Prostate gland (tissue), 2 donors: ENCODE measurements at regions not wholly inside any gene's neighbourhood (a gene's known extent, or its start where the extent isn't known, plus 50 kb on each side); places are given as distances from the start of the nearest gene placed in this dataset.

Experiments used
- DNase-seq: peaks from one replicate; pipeline ENCODE4 v3.0.0-alpha.2; 2019; ENCODE audit warnings: low spot score
- H3K27ac ChIP-seq, 2 donors: fragments of 200-600 bp; sonication (generic); 2 replicates each; pipeline ENCODE4 v1.5.1; 2017 to 2019
- H3K27me3 ChIP-seq: fragments of 200-600 bp; sonication (generic); replicated peaks from 2 replicates; pipeline ENCODE4 v1.5.1; 2019; ENCODE audit not compliant: insufficient read depth
- H3K36me3 ChIP-seq, 2 donors: fragments of 200-600 bp; sonication (generic); 1 replicate in 1 of 2; 2 replicates in 1 of 2; pipeline versions ENCODE4 v1.5.1 to v1.8.1; 2017 to 2019
- H3K4me1 ChIP-seq: fragments of 200-600 bp; sonication (generic); replicated peaks from 2 replicates; pipeline ENCODE4 v1.5.1; 2019
- H3K4me3 ChIP-seq, 2 donors: fragments of 200-600 bp; sonication (generic); 2 replicates each; pipeline ENCODE4 v1.5.1; 2017 to 2019
- H3K9me3 ChIP-seq: fragments of 200-600 bp; sonication (generic); 2 replicates; pipeline ENCODE4 v1.5.1; 2017
- CTCF ChIP-seq, 4 experiments: fragments of 200-600 bp in 2 of 4; fragments of 450-650 bp in 2 of 4; sonication (generic) in 2 of 4; IDR thresholded peaks; 1 replicate in 3 of 4; 2 replicates in 1 of 4; pipeline ENCODE4 v1.5.1; 2016 to 2019; ENCODE audit warnings: antibody characterized with exemption in 4 of 4, mild to moderate bottlenecking in 2 of 4, moderate library complexity in 2 of 4
- POLR2A ChIP-seq: fragments of 450-650 bp; IDR thresholded peaks from one replicate; pipeline ENCODE4 v1.6.1; 2016; ENCODE audit warnings: antibody characterized with exemption, mild to moderate bottlenecking
- POLR2AphosphoS5 ChIP-seq: sonication (generic); formaldehyde crosslinking; IDR thresholded peaks from one replicate; pipeline ENCODE4 v1.6.1; 2017; ENCODE audit warnings: antibody characterized with exemption
- WGBS: methylation state at CpG from one replicate; pipeline ENCODE4 v1.1.5; 2018; 5-methylcytosine and 5-hydroxymethylcytosine counted together
- intact Hi-C: fragments of 100-400 bp; cut with DNase I; formaldehyde crosslinking; loops from one replicate; pipeline ENCODE4 v1.14.2; 2022

- Histone ChIP-seq H3K4me1 (no peaks in the 10 kb centered on the region), H3K36me3 (no peaks in the 10 kb centered on the region), H3K4me3 (no peak overlapping the region), H3K9me3 (no peaks in the 10 kb centered on the region), H3K27me3 (no peaks in the 10 kb centered on the region), H3K27ac (no peak overlapping the region)
- TF ChIP-seq CTCF (IDR thresholded peaks at IDR 0.05) (peak in 1 of 4 experiments; percentile 12), POLR2A (no peak)
- DNase-seq: no peak
- intact Hi-C loops: loop anchor here (10.0 kb wide), 1 partner anchor 235 kb away; no protein-coding TSS in a partner anchor
- 81% methylated on average over 17 of the region's 17 CpGs for WGBS
Observed at GRCh38 chr10:128629111-128630096, 503.2 kb upstream of the MKI67 start.

- no peaks in the 10 kb centered on the region for H3K9me3 ChIP-seq
- H3K27ac ChIP-seq: no peak overlapping the region
- H3K4me3 ChIP-seq: no peak overlapping the region
- H3K36me3 ChIP-seq: no peaks in the 10 kb centered on the region
- intact Hi-C loops: loop anchor here (10.0 kb wide), 1 partner anchor 234 kb away; no protein-coding TSS in a partner anchor
- DNase-seq: no peak
- no peaks in the 10 kb centered on the region for H3K4me1 ChIP-seq
- no peaks in the 10 kb centered on the region for H3K27me3 ChIP-seq
- TF ChIP-seq POLR2A: no peak
- 74% methylated on average over 12 of the region's 12 CpGs for WGBS
Observed at GRCh38 chr10:128630787-128631252, 504.6 kb upstream of the MKI67 start.

GRCh38 chr10:128631801-128632241 is 505.6 kb upstream of the MKI67 start:
- peak in 3 of 4 experiments; percentile 24 to 50 (median 47) for TF ChIP-seq CTCF (IDR thresholded peaks at IDR 0.05)
- TF ChIP-seq POLR2A: no peak
- TF ChIP-seq POLR2AphosphoS5: no peak
- no peak overlapping the region for H3K4me3 ChIP-seq
- DNase-seq: no peak
- no peak overlapping the region for H3K27ac ChIP-seq
- H3K27me3 ChIP-seq: no peaks in the 10 kb centered on the region
- 53% methylated on average over 12 of the region's 12 CpGs for WGBS
- intact Hi-C loops: loop anchor here (10.0 kb wide), 1 partner anchor 233 kb away; no protein-coding TSS in a partner anchor
- H3K4me1 ChIP-seq: no peaks in the 10 kb centered on the region
- no peaks in the 10 kb centered on the region for H3K36me3 ChIP-seq
- H3K9me3 ChIP-seq: no peaks in the 10 kb centered on the region

- Histone ChIP-seq H3K27me3 (no peaks in the 10 kb centered on the region), H3K27ac (no peak overlapping the region), H3K4me1 (no peaks in the 10 kb centered on the region), H3K36me3 (no peaks in the 10 kb centered on the region), H3K4me3 (no peak overlapping the region), H3K9me3 (no peaks in the 10 kb centered on the region)
- DNase-seq: no peak
- TF ChIP-seq POLR2AphosphoS5: no peak
- TF ChIP-seq CTCF (IDR thresholded peaks at IDR 0.05): no peak
- TF ChIP-seq POLR2A: no peak
- WGBS: 95% methylated on average over 7 of the region's 7 CpGs
- intact Hi-C loops: loop anchor here (10.0 kb wide), 1 partner anchor 232 kb away; no protein-coding TSS in a partner anchor
Observed at GRCh38 chr10:128632694-128633093, 506.5 kb upstream of the MKI67 start.

- Histone ChIP-seq H3K4me1 (no peaks in the 10 kb centered on the region), H3K36me3 (no peaks in the 10 kb centered on the region), H3K9me3 (no peaks in the 10 kb centered on the region), H3K4me3 (no peak overlapping the region), H3K27ac (no peak overlapping the region), H3K27me3 (no peaks in the 10 kb centered on the region)
- WGBS: 51% methylated on average over 6 of the region's 6 CpGs
- no peak for DNase-seq
- TF ChIP-seq POLR2AphosphoS5 (no peak), CTCF (IDR thresholded peaks at IDR 0.05) (peak in 3 of 4 experiments; percentile 18 to 36 (median 18))
- intact Hi-C loops: loop anchor here (10.0 kb wide), 1 partner anchor 231 kb away; no protein-coding TSS in a partner anchor
Observed at GRCh38 chr10:128633864-128634540, 507.8 kb upstream of the MKI67 start.
